Activated CD8-positive, alpha-beta memory T cell treated with anti-CD3 and anti-CD28 coated beads, Interleukin-2, amount 50 U/mL, for 24 hours (primary cell): ENCODE measurements at regions not wholly inside any gene's neighbourhood (a gene's known extent, or its start where the extent isn't known, plus 50 kb on each side); places are given as distances from the start of the nearest gene placed in this dataset.

Experiments used
- DNase-seq: peaks from one replicate; pipeline ENCODE4 v3.0.0-alpha.2; 2020; ENCODE audit errors: extremely low read depth

- DNase-seq, result no peak
These were observed 95.9 kb upstream of the HDAC4 start for GRCh38 chr2:239496700-239497099.

GRCh38 chr2:239495791-239496233 is 95.0 kb upstream of the HDAC4 start:
- no peak for DNase-seq

DNA sequence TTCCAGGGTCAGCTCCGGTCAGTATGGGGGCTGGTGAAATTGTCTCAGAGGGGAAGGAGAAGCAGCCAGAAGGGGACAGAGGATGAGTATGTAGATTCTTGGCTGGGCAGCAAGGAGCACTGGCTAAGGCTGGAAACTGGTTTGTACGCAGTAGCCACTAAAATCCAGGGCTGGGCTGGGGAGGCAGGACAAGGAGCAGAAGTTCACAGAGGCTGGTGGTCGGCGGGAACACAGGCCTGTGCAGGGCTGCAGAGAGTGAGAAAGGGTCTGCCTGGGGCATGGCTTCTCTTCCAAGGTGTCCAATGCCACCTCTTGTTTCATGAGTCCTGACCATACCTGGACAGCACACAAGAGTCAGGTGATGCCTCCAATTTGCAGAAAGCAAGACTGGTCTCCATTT is 94.4 kb upstream of the HDAC4 start:
- no peak for DNase-seq

DNA sequence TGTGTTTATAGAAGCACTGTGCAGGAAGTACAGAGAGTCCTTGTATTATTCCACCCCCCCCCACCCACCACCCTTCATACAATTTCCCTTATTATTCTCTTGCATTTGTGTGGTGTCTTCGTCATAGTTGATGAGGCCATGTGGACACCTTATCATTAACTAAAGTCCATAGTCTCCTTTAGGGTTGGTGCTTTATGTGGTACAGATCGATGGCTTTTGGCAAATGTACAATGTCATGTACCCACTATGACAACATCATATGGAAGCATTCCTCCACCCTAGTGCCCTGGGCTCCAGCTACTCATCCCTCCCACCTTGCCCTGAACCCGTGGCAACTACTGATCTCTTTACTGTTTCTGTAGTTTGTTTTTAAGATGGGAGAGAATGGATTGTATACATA is 93.8 kb upstream of the HDAC4 start:
- no peak for DNase-seq

DNA sequence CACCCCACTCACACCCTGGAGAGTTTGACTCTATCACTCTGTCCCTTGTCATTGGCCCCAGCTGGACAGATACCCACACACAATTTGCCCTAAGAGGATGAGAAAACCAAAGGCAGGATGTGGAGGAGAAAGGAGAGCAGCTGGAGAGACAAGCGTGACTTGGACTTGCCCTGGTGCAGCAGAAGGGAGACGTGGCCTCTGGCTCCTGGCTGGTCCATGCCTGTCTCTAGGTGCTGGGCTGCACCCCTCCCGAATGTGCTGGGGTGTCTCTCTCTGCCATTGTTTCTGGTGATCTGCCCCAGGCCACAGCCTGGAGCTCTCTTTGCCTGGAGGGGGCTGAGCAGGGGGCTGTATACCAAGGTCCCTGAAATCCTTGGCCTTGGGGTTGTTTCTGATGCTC is 88.7 kb upstream of the HDAC4 start:
- no peak for DNase-seq

GRCh38 chr2:239488125-239488524 is 87.3 kb upstream of the HDAC4 start:
- no peak for DNase-seq

- DNase-seq, result no peak
These were observed 86.5 kb upstream of the HDAC4 start for GRCh38 chr2:239487272-239487671.

DNA sequence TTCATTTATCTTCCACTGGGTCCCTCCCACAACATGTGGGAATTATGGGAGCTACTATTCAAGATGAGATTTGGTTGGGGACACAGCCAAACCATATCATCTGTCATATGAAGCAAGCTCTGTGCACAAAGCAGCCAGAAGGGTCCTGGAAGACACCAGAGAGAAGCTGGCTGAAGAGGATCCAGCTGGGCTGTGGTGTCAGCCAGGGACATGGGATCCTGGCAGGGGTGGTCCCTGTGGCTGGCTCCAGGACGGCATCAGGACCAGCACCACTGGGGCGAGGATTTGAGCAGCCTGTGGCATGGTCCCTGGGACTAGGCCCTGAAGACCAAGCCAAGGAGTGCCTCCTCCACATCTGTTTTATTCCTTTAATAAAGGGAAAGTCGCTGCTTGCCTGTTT is 84.8 kb upstream of the HDAC4 start:
- no peak for DNase-seq

DNA sequence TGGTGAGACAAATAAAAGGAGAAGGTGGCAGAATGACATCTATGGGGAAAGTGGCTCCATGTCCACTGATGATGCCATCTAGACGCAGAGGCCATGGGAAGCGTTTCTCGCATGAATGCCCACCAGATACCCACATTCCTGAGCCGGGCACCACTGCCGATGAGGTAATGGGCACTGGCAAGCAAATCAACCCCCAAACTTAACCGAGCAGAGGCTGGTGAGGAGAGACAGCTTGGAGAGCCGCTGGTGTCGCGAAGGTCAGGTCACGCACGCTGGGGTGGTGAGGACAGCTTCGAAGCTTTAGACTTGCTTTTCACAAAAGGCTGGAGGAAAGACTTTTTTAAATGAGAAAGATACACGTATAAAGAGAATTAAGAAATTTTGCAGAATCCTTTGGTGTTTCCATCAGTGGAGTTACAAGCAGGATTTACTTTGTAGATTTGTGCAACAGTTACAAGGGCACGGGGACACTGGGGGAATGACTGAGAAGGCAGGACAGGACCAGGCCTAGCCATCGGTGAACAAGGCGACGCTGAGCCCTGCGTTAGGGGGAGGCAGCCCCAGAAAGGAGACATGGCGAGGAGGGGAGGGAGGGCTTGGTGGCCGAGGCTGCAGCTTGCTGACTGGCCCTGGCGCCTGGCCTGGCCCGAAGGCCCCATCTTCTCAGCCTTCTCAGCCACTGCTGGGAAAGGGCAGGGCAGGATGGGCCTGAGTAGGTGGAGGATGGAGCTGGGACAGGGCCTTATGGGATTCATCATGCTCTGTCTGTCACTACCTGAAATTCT is 83.9 kb upstream of the HDAC4 start:
- no peak for DNase-seq

- no peak for DNase-seq
These were observed 82.2 kb upstream of the HDAC4 start for GRCh38 chr2:239482778-239483712.

DNA sequence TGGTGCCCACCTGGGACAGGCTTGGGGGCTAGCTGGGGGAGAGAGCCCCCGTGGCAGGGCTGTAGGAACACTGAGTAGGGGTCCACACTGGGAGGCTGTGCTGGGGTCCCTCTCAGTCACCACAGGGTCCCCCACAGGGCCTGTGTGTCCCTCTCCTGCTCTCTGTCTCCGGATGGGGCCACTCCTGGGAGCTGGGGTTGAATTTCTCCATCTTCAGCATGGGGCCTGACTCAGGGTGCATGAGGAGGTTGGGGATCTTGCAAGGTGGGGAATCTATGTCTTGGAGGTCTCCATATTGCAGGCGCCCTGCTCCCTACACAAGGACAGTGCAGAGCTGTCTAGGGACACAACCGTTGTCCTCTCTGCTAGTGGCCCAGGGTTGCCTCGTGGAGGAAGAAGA is 78.7 kb upstream of the HDAC4 start:
- DNase-seq, result no peak

DNA sequence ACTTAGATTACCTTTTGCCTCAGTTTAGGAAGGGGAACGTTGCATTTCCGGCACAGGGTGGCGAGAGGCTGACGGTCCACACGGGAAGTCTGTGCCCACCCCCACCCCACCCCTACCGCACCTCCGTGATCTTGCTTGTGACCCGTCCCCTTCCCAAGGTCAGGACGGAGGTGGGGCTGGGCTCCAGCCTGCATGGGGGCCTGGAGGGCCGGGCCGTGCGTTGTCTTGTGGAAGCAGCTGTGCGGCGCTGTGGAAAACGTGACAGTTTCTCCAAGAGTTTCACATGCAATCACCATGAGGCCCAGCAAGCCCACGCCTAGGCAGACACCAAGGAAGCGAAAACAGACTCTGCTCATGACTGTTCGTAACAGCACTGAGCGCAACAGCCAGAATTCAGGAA is 76.8 kb upstream of the HDAC4 start:
- no peak for DNase-seq

- DNase-seq, result no peak
These were observed 76.2 kb upstream of the HDAC4 start for GRCh38 chr2:239476757-239477585.

DNA sequence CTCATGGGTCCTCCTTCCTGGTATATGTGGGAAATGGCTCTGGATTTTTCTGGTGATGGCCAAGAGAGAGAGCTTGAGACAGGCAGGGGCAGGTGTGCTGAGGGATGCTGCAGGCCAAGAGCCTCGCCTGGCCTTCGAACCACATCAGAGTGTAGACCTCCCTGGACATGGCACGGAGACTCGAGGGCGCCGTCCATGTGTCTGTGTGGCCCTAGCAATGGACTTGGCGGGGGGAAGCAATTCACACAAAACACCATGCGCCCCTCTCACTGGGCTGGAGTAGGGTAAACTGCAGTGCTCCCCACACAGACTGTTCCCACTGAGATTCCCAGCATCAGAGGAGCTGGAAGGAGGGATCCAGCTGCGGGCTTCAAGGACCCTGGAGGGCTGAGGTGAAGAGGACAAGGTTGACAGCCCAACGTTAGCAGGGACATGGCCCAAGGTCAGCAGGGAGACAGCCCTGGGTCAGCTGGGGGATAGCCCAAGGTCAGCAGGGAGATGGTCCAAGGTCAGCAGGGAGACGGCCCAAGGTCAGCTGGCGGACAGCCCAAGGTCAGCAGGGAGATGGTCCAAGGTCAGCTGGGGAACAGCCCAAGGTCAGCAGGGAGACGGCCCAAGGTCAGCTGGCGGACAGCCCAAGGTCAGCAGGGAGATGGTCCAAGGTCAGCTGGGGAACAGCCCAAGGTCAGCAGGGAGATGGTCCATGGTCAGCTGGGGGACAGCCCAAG is 75.4 kb upstream of the HDAC4 start:
- DNase-seq, result no peak

DNA sequence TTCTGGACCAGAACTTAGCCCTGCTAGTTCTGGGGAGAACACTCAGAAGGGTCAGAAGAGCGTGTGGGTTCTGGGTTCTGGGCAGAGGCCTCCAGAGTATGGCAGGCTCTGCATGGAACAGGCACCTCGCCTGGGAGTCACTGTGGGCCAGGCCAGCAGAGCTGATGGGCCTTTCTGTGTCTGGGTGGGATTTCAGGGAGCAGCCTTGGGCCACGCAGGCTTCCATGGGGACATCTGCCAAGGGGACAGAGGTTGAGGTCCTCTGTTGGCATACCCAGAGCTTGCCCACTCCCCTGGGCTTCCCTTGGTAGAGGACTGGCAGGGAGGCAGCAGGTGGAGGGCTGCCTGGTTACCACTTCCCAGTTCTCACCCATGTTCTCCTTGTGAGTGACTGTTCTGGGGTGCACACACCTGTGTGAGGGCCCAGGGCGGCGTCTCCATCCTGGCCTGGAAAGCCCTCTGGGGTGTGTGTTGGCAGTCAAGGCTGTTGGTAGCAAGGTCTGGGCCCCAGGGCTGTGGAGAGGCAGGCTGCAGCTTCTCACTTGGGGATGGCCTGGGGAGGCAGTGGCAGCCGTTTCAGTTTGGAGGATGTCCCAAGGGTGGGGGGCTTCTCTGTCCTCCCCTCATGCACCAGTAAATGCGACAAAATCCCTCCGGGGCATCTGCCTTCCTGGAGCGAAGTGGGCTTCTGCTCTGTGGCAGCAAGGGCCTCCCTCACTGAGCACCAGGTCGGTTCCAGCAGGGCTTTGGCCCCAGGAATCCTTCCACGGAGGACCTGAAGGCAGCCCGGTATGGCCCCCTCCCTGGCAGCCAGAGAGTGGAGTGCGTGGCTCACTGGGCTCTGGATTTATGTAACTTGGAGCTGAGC is 74.6 kb upstream of the HDAC4 start:
- no peak for DNase-seq

GRCh38 chr2:239473211-239473805 is 72.5 kb upstream of the HDAC4 start:
- no peak for DNase-seq

DNA sequence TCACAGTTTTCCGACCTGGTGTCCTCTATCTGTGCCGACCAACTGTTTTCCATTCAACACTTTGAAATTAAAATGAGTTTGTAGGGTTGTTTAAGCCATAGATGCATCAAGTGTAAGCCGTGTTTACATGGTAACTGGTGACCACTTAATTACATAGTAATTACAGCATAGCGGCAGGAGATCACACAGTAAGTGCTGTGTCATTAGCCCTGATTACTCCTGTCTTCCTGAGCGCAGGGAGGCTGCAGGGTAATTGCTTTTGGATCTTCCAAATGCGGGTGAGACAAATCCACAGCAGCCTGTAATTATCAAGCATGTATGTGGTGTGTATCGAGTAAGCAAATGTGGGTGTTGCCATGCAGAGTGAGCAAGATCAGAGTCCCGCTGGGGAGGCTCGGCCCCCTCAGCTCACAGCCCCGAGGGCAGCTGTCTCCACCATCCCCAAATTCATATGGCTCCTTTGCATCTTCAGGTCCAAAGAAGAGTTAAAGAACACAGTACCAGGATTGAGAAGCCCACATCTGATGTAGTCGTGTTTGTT is 71.5 kb upstream of the HDAC4 start:
- no peak for DNase-seq

DNA sequence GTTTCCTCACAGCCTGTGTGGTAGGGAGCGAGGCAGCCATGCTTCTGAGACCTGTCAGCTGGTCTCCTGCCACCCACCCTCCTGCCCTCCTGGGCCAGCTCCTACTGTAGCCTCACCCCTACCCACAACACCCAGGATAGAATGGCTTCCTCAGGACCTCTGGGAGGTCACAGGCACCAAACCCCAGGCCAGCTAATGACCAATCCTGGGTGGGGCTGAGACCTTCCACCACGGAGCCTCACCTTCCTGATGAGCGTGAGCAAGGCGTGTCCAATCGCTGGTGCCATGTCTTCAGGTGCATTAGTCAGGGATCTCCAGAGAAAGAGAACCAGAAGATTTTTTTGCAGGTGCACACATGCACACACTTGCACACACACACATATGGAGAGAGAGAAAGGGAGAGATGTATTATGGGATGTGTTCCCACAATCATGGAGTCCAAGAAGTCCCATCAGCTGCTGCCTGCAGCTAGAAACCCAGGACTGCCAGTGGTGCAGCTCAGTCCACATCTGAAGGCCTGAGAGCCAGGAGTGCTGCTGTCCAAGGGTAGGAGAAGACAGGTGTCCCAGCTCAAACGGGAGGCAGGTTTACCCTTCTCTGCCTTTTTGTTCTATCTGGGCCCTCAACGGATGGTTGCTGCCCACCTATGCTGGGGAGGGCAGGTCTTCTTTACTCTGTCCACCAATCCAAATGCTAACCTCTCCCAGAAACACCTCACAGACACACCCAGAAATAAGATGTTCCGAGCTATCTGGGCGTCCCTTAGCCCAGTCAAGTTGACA is 70.4 kb upstream of the HDAC4 start:
- no peak for DNase-seq
